ENCODE measurements at regions not wholly inside any gene's neighbourhood (a gene's known extent, or its start where the extent isn't known, plus 50 kb on each side); places are given as distances from the start of the nearest gene placed in this dataset.

- DNase-seq (ENCODE audit: missing footprints) (no peak), ATAC-seq (no peak)
- intact Hi-C loops (cut with DNase I): no loop called here
Observed at GRCh38 chr18:42183746-42184145, 228.7 kb downstream of the PIK3C3 start.

GRCh38 chr18:42184685-42185477 is 229.8 kb downstream of the PIK3C3 start:
- intact Hi-C loops (cut with DNase I): no loop called here
- DNase-seq (ENCODE audit: missing footprints): no peak
- no peak for ATAC-seq

DNA sequence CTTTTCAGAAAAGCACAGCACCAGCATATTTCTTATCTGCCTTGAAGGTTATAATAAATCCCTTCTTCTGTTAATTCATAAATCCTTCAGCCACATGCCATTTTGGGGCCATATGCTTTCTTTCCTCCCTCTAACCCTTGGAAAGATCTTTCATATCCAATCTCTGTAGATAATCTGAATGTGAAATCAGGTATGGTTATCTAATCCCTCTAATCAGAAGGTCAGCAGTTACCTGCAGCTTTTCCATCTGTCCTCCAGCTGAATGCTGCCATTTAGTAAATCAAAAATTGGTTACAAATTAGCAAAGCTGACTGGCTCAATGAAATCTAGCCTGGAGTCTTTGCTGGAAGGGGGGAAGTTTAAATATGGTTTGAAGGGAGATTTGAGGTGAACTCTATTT is 230.5 kb downstream of the PIK3C3 start:
- intact Hi-C loops (cut with DNase I): no loop called here
- ATAC-seq: no peak

DNA sequence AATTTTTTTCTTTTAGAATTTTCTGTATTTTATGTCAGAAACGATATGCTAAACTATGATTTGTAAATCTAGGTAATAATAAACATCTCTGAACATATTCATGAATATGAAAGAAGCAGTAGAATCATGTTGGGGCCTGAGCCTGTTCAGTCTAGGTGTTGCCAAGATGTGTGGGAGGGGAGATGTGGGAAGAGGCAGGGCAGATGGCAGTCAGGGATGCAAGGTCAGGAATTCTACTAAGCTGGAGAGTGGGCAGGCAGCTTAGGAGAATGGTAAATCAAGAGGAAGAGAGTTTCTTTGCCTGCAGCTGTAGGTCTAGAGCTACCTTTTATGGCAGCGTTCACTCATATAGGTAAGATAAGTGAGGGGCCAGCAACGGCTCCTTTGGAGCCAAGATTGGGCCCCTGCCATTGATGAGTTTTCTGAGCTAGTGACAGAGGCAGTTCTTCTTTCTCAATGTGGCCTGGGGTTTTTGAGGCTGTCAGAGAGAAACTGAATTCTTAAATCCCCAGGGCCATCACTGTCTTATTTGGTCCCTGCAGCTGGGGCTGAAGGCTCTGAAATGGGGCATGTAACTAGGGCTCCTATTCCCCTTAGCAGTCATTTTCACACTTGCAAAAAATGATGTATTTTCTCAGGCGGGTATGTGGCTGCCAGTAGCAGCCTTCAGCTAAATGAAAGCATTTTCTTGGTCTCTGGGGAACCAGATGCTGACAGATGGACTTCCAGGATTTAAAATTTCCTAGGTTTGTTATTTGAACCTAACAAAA is 232.8 kb downstream of the PIK3C3 start:
- DNase-seq (ENCODE audit: missing footprints) (no peak), ATAC-seq (no peak)
- intact Hi-C loops (cut with DNase I): no loop called here

More for the DNA sequence above, 230.5 kb downstream of the PIK3C3 start:
- no peak for DNase-seq (ENCODE audit: missing footprints)

DNA sequence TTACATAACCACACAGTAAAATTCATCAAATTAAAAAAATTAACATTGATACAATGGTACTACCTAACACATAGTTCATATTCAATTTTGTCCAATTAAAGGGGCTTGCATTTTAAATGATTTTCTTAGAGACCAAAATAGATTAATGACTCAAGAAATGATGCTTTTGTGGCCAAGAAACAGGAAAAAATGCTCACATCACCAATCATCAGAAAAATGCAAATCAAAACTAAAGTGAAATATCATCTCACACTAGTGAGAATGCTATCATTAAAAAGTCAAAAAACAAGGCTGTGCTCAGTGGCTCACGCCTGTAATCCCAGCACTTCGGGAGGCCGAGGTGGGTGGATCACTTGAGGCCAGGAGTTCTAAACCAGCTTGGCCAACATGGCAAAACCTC is 235.6 kb downstream of the PIK3C3 start:
- no peak for ATAC-seq
- intact Hi-C loops (cut with DNase I): no loop called here
- no peak for DNase-seq (ENCODE audit: missing footprints)

DNA sequence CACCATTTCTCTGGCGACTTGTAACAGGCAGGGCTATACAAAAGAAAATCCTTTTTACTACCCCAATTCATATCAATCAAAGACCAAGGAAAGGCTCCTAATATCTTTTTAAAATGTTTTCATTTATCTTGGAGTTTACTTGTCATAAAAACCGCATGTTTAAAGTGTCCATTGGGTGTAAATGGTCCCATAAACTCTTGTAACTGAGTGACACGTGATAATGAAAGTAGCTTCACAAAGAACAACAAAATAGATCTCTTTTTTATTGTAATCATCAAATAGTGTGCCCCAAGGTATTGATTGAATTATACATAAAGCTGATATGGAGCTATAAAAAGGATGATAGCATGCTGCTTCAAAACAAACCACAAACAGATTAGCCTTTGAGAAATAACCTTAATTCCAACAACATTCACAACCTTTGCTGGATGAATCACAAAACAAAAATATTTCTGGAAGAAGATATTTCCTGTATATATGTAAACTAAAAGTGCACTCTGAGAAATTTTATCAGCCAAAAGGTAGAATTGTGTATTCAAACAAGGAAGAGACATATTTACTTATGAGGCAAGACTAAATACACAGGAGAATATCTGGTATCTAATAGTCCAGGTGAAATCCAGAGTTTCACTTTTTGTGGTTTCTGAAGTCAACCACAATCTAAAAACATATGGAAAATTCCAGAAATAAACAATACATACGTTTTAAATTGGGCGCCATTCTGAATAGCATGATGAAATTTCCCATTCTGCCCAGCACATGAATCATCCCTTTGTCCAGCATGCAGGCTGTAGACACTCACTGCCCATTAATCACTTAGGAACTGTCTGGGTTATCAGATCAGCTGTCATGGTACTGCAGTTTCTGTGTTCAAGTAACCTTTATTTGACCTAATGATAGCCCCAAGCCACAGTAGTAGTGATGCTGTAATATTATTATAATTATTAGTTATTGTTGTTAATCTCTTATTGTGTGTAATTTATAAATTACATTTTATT is 237.5 kb downstream of the PIK3C3 start:
- intact Hi-C loops (cut with DNase I): no loop called here
- ATAC-seq: no peak

DNA sequence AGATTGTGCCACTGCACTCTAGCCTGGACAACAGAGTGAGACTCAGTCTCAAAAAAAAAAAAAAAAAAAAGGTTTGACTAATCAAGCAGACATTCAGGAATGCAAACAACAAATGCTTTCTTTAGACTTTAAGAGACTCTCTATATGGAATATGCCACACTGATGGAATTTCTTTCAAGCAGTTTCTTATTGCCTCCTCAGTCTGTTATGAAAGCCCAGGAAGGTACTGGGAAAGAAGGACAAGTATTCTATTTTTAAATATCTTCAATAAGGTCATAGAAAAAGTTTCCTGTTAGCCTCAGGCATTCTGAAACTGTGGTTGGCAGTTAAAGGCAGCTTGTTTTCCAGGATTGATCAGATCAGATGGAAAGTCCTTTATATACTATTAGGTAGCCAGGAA is 241.6 kb downstream of the PIK3C3 start:
- intact Hi-C loops (cut with DNase I): no loop called here
- ATAC-seq: no peak
- DNase-seq (ENCODE audit: missing footprints): no peak

More for the DNA sequence above, 237.5 kb downstream of the PIK3C3 start:
- no peak for DNase-seq (ENCODE audit: missing footprints)

GRCh38 chr18:42201137-42201536 is 246.1 kb downstream of the PIK3C3 start:
- no peak for ATAC-seq
- no peak for DNase-seq (ENCODE audit: missing footprints)

DNA sequence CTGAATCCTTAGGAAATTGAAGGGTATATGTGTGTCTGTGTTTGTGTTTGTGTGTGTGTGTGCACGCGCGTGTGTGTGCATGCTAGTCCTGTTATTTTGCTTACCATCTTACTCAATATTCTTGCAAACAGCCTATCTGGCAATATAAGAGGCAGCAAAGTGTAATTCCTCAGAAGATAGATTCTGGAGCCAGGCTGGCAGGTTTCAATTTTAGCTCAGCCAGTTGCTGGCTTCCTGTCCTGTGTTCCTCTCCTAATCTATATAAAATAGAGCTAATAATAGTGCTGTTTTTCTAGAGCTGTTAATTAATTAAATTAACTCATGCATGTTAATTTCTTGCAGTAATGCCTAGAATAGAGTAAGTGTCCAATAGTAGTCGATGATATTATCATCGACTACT is 256.2 kb downstream of the PIK3C3 start:
- intact Hi-C loops (cut with DNase I): no loop called here
- ATAC-seq (no peak), DNase-seq (ENCODE audit: missing footprints) (no peak)

More at GRCh38 chr18:42201137-42201536, 246.1 kb downstream of the PIK3C3 start:
- intact Hi-C loops (cut with DNase I): no loop called here

DNA sequence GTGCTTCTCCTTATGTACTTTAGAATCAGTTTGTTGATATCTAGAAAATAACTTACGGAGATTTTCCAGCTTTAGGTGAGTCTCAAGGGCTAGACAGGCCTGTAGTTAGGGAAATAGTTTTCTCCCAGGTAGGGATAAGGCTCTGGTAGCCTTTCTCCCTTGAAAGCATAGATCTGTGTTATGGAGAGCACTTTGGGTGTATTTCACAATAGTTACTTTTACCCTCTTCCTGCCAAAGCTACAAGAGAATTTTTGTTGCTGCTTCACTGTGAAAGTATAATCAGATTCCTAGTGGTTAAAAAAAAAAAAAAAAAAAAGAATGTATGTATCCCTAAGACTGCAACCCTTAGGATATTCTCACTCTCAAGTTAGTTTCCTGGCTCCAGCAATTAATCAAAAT is 267.5 kb downstream of the PIK3C3 start:
- DNase-seq (ENCODE audit: missing footprints) (no peak), ATAC-seq (no peak)
- intact Hi-C loops (cut with DNase I): no loop called here

GRCh38 chr18:42228581-42228980 is 273.5 kb downstream of the PIK3C3 start:
- intact Hi-C loops (cut with DNase I): no loop called here
- ATAC-seq: no peak

DNA sequence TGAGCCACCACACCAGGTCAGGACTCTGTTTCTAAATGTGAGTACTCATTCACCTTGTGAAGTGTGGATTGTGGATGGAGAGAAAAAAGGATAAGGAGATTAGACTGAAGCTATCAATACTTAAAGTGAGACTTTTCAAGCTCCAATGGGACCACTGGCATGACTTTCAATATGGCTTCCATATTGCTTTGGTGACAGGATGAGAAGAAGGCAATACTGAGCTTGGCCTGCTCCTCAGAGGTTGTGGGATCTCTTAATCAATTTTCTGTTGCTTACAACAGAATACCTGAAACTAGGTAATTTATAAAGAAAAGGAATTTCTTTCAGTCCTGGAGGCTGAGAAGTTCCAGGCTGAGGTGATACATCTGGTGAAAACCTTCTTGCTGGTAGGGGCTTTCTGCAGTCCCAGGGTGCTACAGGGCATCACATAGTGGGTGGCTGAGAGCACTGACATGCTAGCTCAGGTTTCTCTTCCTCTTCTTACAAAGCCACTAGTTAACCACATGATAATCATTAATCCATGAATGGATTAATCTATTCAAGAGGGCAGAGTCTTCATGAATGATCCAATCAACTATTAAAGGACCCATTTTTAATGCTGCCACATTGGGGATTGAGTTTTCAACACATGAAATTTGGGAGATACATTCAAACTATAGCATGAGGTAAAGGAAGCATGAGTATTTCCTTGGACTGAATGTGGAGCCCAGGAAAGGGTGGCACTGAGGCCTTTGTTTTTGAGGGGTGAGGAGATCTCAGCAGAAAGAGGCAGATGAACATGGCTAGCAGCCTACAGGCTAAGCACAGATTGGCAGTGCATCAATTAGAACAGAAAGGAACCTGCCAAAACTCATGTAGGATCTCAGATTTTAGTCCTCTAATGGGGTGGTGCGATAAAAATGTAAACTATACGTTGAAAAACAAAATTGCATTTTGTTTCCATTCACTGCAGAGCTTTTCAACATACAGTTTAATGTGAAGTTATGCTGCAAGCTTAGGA is 274.5 kb downstream of the PIK3C3 start:
- DNase-seq (ENCODE audit: missing footprints) (no peak), ATAC-seq (no peak)
- intact Hi-C loops (cut with DNase I): no loop called here

More at GRCh38 chr18:42228581-42228980, 273.5 kb downstream of the PIK3C3 start:
- no peak for DNase-seq (ENCODE audit: missing footprints)

- intact Hi-C loops (cut with DNase I): no loop called here
- no peak for ATAC-seq
- DNase-seq (ENCODE audit: missing footprints): no peak
Observed at GRCh38 chr18:42230636-42231035, 275.6 kb downstream of the PIK3C3 start.

DNA sequence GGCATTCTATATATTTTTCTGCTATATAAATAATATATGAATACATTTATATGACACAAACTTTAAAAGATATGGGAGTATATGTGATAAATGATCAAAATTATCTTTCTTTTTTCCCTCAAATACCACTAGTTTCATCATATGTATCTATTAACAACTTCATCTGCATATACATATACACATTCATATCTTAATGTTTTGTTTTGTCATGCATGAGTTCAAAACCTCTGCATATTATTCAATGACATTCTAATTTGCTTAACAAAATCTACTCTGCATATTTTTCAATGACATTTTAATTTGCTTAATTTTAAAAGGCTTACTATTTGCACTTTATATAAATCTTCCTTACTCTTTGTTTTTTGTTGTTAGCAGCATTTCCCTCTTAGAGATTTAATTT is 276.2 kb downstream of the PIK3C3 start:
- ATAC-seq: no peak
- intact Hi-C loops (cut with DNase I): no loop called here
- DNase-seq (ENCODE audit: missing footprints): no peak

DNA sequence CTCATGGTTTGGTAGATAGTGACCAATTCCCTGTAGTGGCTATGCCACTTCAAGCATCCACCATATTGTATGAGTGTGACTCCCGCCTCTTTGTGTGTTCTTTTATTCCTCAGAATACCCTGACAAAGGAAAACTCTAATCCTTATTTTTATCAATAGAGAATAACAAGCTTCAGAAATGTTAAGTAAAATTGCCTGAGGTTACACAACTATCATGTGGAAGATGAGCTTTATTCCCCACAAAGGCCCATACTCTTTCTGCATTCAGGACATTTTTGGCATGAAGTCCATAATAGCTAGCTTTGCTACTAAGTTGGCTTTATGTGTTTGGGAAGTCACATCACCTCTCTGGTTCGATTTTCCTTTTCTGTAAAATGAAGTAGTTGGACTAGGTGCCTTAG is 276.8 kb downstream of the PIK3C3 start:
- intact Hi-C loops (cut with DNase I): no loop called here
- DNase-seq (ENCODE audit: missing footprints): no peak
- ATAC-seq: no peak

DNA sequence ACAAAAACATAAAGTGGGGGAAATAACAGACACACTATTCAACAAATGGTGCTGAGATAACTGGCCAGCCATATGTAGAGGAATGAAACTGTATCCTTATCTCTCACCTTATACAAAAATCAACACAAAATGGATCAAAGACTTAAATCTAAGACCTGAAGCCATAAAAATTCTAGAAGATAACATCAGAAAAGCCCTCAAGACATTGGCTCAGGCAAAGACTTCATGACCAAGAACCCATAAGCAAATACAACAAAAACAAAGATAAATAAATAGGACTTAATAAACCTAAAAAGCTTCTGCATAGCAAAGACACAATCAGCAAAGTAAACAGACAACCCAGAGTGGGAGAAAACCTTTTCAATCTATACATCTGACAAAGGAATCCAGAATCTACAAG is 278.9 kb downstream of the PIK3C3 start:
- no peak for DNase-seq (ENCODE audit: missing footprints)
- ATAC-seq: no peak
- intact Hi-C loops (cut with DNase I): no loop called here

DNA sequence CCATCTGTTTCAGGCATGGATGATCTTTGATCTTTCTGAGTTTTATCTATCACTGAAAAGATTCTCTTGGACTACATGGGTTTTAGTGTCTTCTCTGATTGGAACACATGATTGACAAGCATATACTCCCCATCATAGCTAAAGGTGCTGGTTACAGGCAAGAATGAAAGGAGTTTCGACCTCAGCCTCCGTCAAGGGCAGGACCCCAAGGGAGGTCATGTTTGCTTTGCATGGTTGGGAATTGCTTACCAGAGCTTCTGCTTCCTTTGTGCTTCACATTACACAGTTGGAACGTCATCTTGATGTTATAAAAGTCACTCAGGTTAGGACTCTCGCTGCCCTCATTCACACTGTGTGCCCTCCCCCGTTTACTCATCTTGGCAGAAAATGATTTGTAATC is 287.7 kb downstream of the PIK3C3 start:
- intact Hi-C loops (cut with DNase I): no loop called here
- DNase-seq (ENCODE audit: missing footprints) (no peak), ATAC-seq (no peak)

GRCh38 chr18:42245137-42245536 is 290.1 kb downstream of the PIK3C3 start:
- intact Hi-C loops (cut with DNase I): no loop called here
- DNase-seq (ENCODE audit: missing footprints) (no peak), ATAC-seq (no peak)

Data from Right ventricle myocardium inferior (tissue), 1 donor.